HG03025 (cell line): ENCODE measurements at regions not wholly inside any gene's neighbourhood (a gene's known extent, or its start where the extent isn't known, plus 50 kb on each side); places are given as distances from the start of the nearest gene placed in this dataset.

Experiments
- ATAC-seq: cut with Tn5 transposase; IDR thresholded peaks from one replicate; pipeline ENCODE4 v1.9.1; 2021; ENCODE audit warnings: mild to moderate bottlenecking, moderate library complexity; ENCODE audit not compliant: unreplicated experiment, low FRiP score

- ATAC-seq = no peak
Observed at GRCh38 chr2:150989969-150990368, 271.7 kb downstream of the RBM43 start.

- ATAC-seq = no peak
Observed at GRCh38 chr2:150985741-150986140, 275.9 kb downstream of the RBM43 start.

DNA sequence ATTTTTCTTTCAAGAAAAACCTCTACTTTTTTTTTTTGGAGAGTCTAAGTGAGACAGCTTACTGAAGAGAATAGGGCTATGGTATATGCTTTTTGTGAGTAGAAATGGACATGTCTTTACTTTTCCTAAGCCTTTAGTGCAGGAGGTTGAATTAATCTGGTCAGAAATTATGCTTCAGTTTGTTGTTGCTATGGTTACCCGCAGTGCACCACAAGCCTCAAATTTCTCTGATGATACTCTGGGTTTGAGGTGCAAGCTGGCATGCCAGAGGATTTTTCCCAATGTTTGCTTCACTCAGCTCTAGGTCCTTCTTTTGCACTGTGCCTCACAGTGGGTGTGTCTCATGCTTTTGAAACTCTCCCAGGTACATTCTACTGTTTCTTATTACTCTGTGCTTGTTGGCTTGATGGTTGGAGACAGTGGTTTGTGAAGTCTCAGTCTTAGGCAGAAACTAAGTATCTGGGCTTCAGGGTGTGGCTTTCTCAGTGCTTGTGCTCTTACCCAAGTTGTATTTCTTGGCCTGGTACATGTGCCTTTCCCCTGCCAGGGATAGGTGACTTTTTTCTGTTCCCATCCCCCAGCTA, 278.3 kb downstream of the RBM43 start:
- ATAC-seq = no peak

DNA sequence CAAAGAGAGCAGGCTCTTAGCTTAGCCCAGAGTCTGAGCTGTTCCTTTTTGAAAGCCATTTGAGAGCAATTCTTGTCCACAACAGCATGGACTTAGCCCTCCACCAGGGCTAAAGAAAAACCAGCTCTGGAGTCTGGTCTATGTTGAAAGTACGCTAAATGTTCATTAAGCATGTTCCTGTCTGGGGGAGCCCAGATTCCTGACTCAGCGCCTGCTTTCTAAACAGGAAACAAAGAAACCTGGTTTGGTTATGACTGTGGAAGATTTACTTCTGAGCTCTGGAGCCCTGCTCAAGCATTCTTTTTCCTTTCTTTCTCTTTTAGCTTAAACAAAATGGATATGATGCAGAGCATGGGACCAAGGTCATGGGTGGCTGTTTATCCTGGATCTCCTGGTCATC, 279.8 kb downstream of the RBM43 start:
- no peak for ATAC-seq

- ATAC-seq = no peak
Observed at GRCh38 chr2:150978053-150978452, 283.6 kb downstream of the RBM43 start.

- ATAC-seq = no peak
Observed at GRCh38 chr2:150977296-150977695, 284.4 kb downstream of the RBM43 start.

DNA sequence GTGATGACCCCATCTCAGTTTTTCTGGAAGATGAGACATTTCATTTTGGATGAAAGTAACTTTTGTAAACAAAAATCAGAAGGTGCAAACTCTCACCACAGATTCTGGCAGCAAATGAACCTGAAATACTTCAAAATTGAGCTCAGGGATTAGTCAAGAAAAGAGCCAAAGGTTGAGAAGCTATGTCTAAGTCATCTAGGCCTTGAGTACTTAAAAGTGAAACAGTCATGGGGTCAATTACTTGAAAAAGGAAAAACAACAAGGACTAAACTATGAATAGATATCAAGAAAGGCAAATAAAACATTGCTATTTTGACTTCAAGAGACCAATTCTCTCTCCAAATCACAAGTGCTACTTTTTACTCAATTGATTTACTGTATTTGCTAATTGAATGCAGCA, 285.1 kb downstream of the RBM43 start:
- ATAC-seq = no peak

DNA sequence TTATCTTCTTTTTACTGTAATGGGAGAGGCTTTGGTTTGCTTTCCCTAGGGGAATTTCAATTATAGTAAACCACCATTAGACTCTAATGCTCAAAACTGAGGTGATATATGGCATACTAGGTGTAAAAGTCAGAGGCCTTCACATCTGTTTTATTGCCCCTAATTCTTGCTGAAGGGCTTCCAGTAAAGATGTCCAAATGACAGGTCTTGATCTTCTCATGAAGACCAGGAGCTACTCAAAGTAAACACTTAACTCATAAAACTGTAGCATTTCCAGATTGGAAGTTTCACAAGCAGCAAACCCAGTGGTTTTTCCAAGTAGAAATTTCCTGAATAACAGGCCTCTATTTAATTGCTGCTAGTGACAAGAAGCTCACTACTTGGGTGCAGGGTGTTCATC, 286.8 kb downstream of the RBM43 start:
- ATAC-seq = no peak

DNA sequence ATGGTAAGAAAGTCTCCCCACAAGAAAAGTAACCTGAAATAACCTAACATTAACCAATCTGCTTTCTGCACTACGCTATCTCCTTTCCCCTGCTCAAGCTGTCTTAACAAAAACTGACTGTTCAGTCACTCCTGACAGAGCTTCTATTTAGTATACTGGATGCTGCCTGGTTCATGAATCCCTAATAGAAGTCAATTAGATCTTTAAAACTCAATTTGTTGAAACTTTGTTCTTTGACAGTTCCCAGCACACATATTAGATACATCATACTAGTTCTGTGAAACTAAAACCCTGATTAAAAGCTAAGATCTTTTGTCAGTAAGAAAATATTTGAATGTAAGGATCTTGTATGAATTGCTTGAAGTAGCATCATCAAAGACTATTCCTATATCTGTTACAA, 287.4 kb downstream of the RBM43 start:
- no peak for ATAC-seq

- no peak for ATAC-seq
Observed at GRCh38 chr2:150971910-150972309, 289.8 kb downstream of the RBM43 start.

DNA sequence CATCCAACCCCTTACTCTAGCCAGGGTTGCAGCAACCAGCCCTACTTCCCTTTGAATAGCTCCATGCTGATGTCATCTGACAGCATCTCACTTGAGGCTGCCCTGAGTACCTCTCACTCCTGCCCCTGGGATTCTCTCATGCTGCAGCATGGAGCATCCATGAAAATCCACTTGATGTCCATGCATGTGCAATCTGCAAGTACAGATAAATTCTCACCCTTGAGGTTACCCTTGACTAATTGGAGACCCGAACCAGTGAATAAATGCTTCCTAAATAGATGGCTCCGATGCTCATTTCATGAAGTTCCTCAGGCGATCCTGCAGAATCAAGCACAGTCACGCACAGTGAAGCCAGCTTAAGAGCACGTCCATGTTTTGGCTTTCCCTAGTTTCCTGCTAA, 298.3 kb downstream of the RBM43 start:
- ATAC-seq = no peak

DNA sequence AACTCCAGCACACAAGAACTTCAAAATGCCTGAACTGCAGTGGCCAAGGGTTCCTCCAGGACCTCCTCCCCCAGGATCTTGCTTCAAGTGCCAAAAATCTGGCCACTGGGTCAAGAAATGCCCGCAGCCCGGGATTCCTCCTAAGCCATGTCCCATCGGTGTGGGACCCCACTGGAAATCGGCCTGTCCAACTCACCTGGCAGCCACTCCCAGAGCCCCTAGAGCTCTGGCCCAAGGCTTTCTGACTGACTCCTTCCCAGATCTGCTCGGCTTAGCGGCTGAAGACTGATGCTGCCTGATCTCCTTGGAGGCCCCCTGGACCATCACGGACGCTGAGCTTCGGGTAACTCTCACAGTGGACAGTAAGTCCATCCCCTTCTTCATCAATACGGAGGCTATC, 306.4 kb downstream of the RBM43 start:
- no peak for ATAC-seq

- no peak for ATAC-seq
Observed at GRCh38 chr2:150946831-150947230, 314.8 kb downstream of the RBM43 start.

DNA sequence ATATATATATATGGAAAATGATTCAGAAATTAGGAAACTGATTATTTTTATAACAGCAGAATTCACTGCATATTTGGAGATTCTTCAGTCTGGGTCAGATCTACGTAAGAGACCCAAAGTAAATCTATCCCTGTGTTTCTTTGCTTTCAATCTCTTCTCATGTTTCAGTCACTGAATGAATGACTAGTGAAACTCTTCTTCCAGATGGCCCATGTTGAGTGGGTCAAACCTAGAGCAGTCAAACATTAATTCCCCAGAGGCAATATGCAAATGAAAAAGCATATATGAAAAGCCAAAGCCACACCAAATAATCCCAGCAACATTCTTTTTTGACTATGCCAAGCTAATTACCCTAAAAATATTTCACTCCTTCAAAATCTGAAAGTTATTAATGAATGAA, 317.3 kb downstream of the RBM43 start:
- no peak for ATAC-seq

- no peak for ATAC-seq
Observed at GRCh38 chr2:150939087-150939486, 322.6 kb downstream of the RBM43 start.

- ATAC-seq = no peak
Observed at GRCh38 chr2:150938527-150938926, 323.1 kb downstream of the RBM43 start.

DNA sequence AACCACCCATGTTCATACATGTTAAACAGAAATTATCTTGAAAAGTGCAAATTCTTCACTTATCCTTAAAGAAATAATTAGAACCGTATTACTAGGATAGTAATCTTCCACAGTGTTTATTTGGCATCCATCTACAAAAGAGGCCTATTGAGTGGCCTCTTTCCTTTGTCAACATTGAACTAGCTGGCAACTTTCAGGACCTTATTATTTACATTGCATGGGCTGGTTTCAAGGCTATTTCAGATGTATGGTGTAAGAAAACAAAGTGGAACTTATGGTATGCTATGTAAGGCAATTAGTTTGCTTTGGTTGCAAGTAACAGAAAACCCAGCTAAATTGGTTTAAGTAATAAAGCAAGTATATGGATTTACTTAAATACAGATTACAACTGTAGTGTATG, 324.6 kb downstream of the RBM43 start:
- ATAC-seq = no peak

GRCh38 chr2:150931451-150931850, 330.2 kb downstream of the RBM43 start:
- ATAC-seq = no peak

DNA sequence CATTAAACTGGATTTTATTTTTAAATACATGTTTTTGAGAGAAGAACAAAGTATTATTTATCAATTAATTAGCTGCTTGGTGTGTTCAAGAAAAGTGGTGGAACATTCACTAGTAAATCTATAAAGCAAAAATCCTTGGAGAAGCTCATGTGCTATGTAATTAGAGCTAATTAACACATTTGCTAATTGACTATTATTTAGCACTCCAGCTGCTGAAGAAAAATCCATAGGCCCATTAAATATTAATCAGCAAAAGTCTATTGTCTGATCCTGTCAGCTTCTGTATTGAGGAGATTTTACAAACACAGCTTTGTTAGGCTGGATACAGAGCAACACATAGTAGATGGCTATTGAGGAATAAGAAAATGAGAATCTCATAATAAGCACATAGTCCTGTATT, 336.1 kb downstream of the RBM43 start:
- no peak for ATAC-seq

- ATAC-seq = no peak
Observed at GRCh38 chr2:150924878-150925277, 336.8 kb downstream of the RBM43 start.

DNA sequence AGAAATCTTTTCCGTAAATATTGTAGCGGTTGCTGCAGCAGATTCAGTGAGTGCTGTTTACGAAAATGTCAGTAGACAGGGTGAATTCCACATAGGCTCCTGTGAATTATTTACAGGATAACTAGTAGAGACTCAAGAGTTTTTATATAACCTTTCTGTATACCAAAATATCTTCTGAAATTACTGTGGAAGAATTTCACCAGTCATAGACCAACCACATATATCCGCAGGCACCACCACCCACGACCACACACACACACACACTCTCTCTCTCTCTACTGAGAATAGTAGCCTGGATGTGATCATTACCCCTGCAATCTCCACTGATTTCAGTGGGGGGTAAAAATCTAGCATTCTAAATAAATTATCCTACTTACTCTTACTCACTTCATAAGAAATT, 341.8 kb downstream of the RBM43 start:
- ATAC-seq = no peak

DNA sequence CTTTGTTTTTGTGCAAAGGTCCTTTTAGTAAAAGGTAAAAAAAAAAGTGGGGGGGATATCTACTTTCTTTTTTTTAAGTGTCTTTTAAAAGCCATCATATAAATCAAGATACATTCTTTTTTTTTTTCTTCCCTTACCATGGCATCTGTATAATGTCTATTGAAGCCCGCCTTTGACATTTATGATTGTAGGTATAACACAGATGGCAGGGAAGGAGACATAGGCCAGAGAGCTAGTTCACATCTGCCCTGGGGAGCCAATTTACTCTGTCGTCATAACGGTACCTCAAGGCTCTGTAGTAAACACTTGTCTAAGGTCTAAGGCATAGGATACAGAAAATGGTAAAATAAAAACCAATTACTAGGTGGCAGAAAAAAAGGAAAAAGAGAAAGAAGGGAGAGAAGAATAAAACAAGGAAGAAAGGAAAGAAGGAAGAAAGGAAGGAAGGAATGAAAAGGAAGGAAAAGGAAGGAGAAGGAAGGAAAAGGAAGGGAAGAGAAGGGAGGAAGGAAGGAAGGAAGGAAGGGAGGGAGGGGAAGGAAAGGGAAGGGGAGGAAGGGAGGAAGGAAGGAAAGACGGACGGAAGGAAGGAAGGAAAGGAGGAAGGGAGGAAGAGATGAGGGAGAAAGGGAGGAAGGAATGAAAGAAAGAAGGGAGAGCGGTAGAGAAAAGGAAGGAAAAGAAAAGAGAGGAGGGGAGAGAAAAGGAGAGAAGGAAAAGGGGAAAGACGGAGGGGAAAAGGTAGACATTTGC, 343.5 kb downstream of the RBM43 start:
- no peak for ATAC-seq
